Upper lobe of right lung (tissue), 1 donor: ENCODE measurements at regions not wholly inside any gene's neighbourhood (a gene's known extent, or its start where the extent isn't known, plus 50 kb on each side); places are given as distances from the start of the nearest gene placed in this dataset.
"Not testable (repeated sequence)": the region's sequence is repeated elsewhere in the genome, so short reads cannot be mapped to it uniquely, and the experiment has no call there.

Experiments
- ATAC-seq: fragments of 200-7000 bp; cut with Tn5 transposase; one replicate; pipeline ENCODE4 v1.9.1; 2020; ENCODE audit warnings: mild to moderate bottlenecking, moderate library complexity
- DNase-seq: peaks from one replicate; pipeline ENCODE4 v3.0.0-alpha.2; 2020
- H3K27ac ChIP-seq: fragments of 200-600 bp; one replicate; pipeline ENCODE4 v1.8.0; 2022
- H3K27me3 ChIP-seq: fragments of 200-600 bp; one replicate; pipeline ENCODE4 v1.8.0; 2022; ENCODE audit warnings: mild to moderate bottlenecking
- H3K36me3 ChIP-seq: fragments of 200-600 bp; one replicate; pipeline ENCODE4 v1.8.0; 2022
- H3K4me1 ChIP-seq: fragments of 200-600 bp; one replicate; pipeline ENCODE4 v1.8.0; 2022
- H3K4me3 ChIP-seq: fragments of 200-600 bp; one replicate; pipeline ENCODE4 v1.8.0; 2022; ENCODE audit warnings: mild to moderate bottlenecking
- H3K9me3 ChIP-seq: fragments of 200-600 bp; one replicate; pipeline ENCODE4 v1.8.0; 2022
- CTCF ChIP-seq: fragments of 200-600 bp; IDR thresholded peaks from one replicate; pipeline ENCODE4 v1.8.0; 2022; ENCODE audit warnings: antibody characterized with exemption
- intact Hi-C: fragments of 100-400 bp; cut with DNase I; formaldehyde crosslinking; loops from one replicate; pipeline ENCODE4 v1.11.0; 2022
- donor health status: DM: no; HTN: yes; CAD: no; lungs with severe emphysema.

GRCh38 chr3:178112134-178112533 lies 424.1 kb upstream of the KCNMB2 start:
- Histone ChIP-seq H3K9me3 (no peaks in the 10 kb centered on the region), H3K4me1 (no peaks in the 10 kb centered on the region), H3K27ac (no peak overlapping the region), H3K36me3 (no peaks in the 10 kb centered on the region), H3K27me3 (no peaks in the 10 kb centered on the region), H3K4me3 (no peak overlapping the region)
- DNase-seq (no peak), ATAC-seq (no peak)
- TF ChIP-seq CTCF = no peak
- intact Hi-C loops = no loop called here

- ATAC-seq, H3K27me3 ChIP-seq, H3K9me3 ChIP-seq, H3K27ac ChIP-seq, H3K4me1 ChIP-seq, H3K4me3 ChIP-seq, DNase-seq, intact Hi-C loops, H3K36me3 ChIP-seq: not testable (repeated sequence)
Measured at GRCh38 chr3:178112552-178112951, 423.7 kb upstream of the KCNMB2 start.

DNA sequence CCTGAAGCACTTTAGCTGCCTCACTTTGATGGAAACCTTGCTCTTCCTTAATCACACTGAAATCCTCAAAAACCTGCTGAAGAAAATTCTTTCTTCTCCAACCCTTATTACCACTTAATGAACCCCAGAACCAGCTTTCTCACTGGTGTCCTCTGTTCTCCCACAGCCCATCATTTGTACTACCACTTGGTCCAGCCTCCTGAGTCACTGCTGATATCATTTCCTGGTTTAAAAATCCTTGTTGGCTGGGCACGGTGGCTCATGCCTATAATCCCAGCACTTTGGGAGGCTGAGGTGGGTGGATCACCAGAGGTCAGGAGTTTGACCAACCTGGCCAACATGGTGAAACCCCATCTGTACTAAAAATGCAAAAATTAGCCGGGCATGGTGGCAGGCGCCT lies 418.6 kb upstream of the KCNMB2 start:
- DNase-seq (no peak), ATAC-seq (no peak)
- intact Hi-C loops = no loop called here
- Histone ChIP-seq H3K27ac (no peak overlapping the region), H3K36me3 (no peaks in the 10 kb centered on the region), H3K4me3 (no peak overlapping the region), H3K27me3 (no peaks in the 10 kb centered on the region), H3K9me3 (no peaks in the 10 kb centered on the region), H3K4me1 (no peaks in the 10 kb centered on the region)
- no peak for TF ChIP-seq CTCF

DNA sequence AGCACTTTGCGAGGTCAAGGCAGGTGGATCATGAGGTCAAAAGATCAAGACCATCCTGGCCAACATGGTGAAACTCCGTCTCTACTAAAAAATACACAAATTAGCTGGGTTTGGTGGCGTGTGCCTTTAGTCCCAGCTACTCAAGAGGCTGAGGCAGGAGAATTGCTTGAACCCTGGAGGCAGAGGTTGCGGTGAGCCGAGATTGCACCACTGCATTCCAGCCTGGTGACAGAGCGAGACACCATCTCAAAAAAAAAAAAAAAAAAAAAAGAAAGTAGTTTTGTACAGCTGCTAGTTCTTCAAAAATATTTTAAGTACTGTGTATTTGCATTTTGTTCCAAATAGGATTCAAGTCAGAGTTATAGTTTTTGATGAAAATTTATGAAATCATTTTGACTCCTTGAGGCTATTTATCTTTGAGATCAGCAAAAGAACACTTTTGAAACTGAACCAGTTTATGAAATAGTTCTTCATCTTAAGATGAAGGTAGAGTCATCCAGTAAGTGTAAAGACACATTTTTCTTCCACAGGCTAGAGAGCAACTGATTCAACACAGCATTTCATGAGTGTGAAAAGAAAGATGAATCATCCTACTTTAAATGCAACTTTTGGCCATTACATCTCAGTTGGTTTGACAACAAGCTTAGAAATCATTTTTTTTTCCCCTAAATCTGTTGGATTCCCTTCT lies 416.5 kb upstream of the KCNMB2 start:
- H3K27ac ChIP-seq, DNase-seq, ATAC-seq, H3K27me3 ChIP-seq, H3K9me3 ChIP-seq, intact Hi-C loops, H3K36me3 ChIP-seq, H3K4me3 ChIP-seq, H3K4me1 ChIP-seq: not testable (repeated sequence)

DNA sequence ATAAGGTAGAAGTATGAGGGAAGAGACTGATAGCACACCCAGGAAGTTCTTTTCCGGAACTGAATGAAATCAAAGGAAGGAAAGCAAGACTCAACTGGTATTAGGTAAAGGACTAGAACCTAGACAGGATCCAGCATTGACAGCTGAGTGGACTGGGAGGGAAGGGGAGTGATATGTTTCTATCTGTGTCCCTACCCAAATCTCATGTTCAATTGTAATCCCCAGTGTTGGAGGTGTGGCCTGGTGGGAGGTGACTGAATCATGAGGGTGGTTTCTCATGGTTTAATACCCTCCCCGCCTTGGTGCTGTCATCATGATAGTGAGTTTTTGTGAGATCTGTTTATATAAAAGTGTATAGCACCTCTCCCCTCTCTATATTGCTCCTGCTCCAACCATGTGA lies 415.9 kb upstream of the KCNMB2 start:
- intact Hi-C loops = no loop called here
- no peaks in the 10 kb centered on the region for H3K36me3 ChIP-seq
- DNase-seq = no peak
- no peak for ATAC-seq
- no peaks in the 10 kb centered on the region for H3K27me3 ChIP-seq
- H3K4me1 ChIP-seq = no peaks in the 10 kb centered on the region
- no peaks in the 10 kb centered on the region for H3K9me3 ChIP-seq
- H3K4me3 ChIP-seq = no peak overlapping the region
- no peak for TF ChIP-seq CTCF
- no peak overlapping the region for H3K27ac ChIP-seq

DNA sequence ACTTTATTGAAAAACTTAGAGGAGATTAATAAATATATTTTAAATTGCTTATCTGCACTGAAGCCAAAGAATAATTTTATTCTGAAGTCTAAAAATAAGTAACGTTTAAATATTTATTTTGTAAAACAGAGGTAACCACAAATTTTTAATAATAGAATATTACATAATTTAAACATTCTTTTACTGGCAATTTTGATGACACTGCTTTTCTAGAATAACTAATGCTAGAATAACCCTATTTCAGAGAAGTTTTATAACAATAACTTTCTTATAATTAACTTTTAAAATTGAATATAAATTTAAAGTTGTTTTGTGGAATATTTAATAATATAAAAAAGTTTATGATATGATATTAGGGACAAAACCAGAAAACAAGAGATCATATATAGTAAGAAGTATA lies 409.6 kb upstream of the KCNMB2 start:
- DNase-seq (no peak), ATAC-seq (no peak)
- Histone ChIP-seq H3K27ac (no peak overlapping the region), H3K4me1 (no peaks in the 10 kb centered on the region), H3K4me3 (no peak overlapping the region), H3K27me3 (no peaks in the 10 kb centered on the region), H3K9me3 (no peaks in the 10 kb centered on the region), H3K36me3 (no peaks in the 10 kb centered on the region)
- TF ChIP-seq CTCF = no peak
- intact Hi-C loops = no loop called here

DNA sequence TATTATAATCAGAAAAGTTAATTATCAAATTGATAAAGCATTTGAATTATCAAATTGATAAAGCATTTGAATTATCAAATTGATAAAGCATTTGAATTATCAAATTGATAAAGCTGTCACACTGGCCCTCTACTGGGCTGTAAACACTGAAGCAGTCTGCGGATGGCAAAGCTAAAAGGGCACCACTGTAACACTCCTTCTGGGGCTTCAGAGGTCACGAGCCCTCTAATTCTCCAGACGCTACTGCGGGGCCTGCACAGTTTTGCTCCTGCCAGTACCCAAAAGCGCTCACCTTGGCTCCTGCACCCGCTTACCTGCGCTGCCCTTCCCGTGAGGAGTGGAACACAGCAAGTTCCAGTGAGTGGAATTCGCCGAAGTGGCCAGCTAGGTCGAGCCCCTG lies 409.0 kb upstream of the KCNMB2 start:
- ATAC-seq (no peak), DNase-seq (no peak)
- Histone ChIP-seq H3K27me3 (no peaks in the 10 kb centered on the region), H3K36me3 (no peaks in the 10 kb centered on the region), H3K4me3 (no peak overlapping the region), H3K9me3 (no peaks in the 10 kb centered on the region), H3K27ac (no peak overlapping the region), H3K4me1 (no peaks in the 10 kb centered on the region)
- intact Hi-C loops = no loop called here
- TF ChIP-seq CTCF = no peak
